ENCODE measurements at regions not wholly inside any gene's neighbourhood (a gene's known extent, or its start where the extent isn't known, plus 50 kb on each side); places are given as distances from the start of the nearest gene placed in this dataset.
"Not testable (repeated sequence)": the region's sequence is repeated elsewhere in the genome, so short reads cannot be mapped to it uniquely, and the experiment has no call there.

GRCh38 chr13:44735806-44736205 is 159.7 kb upstream of the TSC22D1 start:
- H3K27ac ChIP-seq = no peak overlapping the region
- peaks cover 0 to 7% of the 10 kb centered on the region in 2 donors for H3K4me1 ChIP-seq
- intact Hi-C loops (cut with DNase I) = no loop called here
- TF ChIP-seq POLR2A (IDR thresholded peaks at IDR 0.05) (no peak), CTCF (IDR thresholded peaks at IDR 0.05) (no peak)
- H3K9me3 ChIP-seq = no peaks in the 10 kb centered on the region
- no peaks in the 10 kb centered on the region for H3K27me3 ChIP-seq
- 82 to 83% methylated on average over 4 of the region's 4 CpGs for WGBS, 2 donors
- DNase-seq = no peak
- no peaks in the 10 kb centered on the region for H3K36me3 ChIP-seq
- no peak overlapping the region for H3K4me3 ChIP-seq (replicated peaks in 1 of 3)

GRCh38 chr13:44734201-44734707 is 158.1 kb upstream of the TSC22D1 start:
- H3K4me3 ChIP-seq (replicated peaks in 1 of 3) = no peak overlapping the region
- no peaks in the 10 kb centered on the region for H3K27me3 ChIP-seq
- peaks cover 0 to 7% of the 10 kb centered on the region in 2 donors for H3K4me1 ChIP-seq
- peak overlapping the region in 1 of 3 donors; percentile 55 for H3K27ac ChIP-seq
- intact Hi-C loops (cut with DNase I) = no loop called here
- no peaks in the 10 kb centered on the region for H3K36me3 ChIP-seq
- no peaks in the 10 kb centered on the region for H3K9me3 ChIP-seq
- TF ChIP-seq CTCF (IDR thresholded peaks at IDR 0.05) = no peak
- TF ChIP-seq POLR2A (IDR thresholded peaks at IDR 0.05) = no peak
- DNase-seq = peak; percentile 30 to 60
- 57 to 73% methylated on average over 1 of the region's 1 CpG for WGBS, 2 donors

- Histone ChIP-seq H3K4me3 (replicated peaks in 1 of 3) (no peak overlapping the region), H3K27ac (no peak overlapping the region), H3K36me3 (no peaks in the 10 kb centered on the region), H3K9me3 (no peaks in the 10 kb centered on the region), H3K27me3 (no peaks in the 10 kb centered on the region), H3K4me1 (peaks cover 0 to 7% of the 10 kb centered on the region in 2 donors)
- DNase-seq = no peak
- intact Hi-C loops (cut with DNase I) = no loop called here
- TF ChIP-seq CTCF (IDR thresholded peaks at IDR 0.05) = no peak
- 57 to 60% methylated on average over 12 to 13 of the region's 13 CpGs for WGBS, 2 donors
These were observed 156.5 kb upstream of the TSC22D1 start for GRCh38 chr13:44732503-44733098.

- Histone ChIP-seq H3K4me3 (replicated peaks in 1 of 3) (no peak overlapping the region), H3K4me1 (peaks cover 0 to 7% of the 10 kb centered on the region in 2 donors), H3K9me3 (no peaks in the 10 kb centered on the region), H3K36me3 (no peaks in the 10 kb centered on the region), H3K27ac (no peak overlapping the region), H3K27me3 (no peaks in the 10 kb centered on the region)
- intact Hi-C loops (cut with DNase I) = no loop called here
- TF ChIP-seq CTCF (IDR thresholded peaks at IDR 0.05) (no peak), POLR2A (IDR thresholded peaks at IDR 0.05) (no peak)
- whole genome bisulfite sequencing, 2 donors = 0 to 50% methylated on average over 1 of the region's 1 CpG
- peak; percentile 43 to 50 for DNase-seq
These were observed 154.7 kb upstream of the TSC22D1 start for GRCh38 chr13:44730851-44731250.

GRCh38 chr13:44730099-44730498 is 154.0 kb upstream of the TSC22D1 start:
- no peaks in the 10 kb centered on the region for H3K36me3 ChIP-seq
- no peaks in the 10 kb centered on the region for H3K9me3 ChIP-seq
- 87 to 90% methylated on average over 15 of the region's 15 CpGs for WGBS, 2 donors
- intact Hi-C loops (cut with DNase I) = no loop called here
- no peak overlapping the region for H3K4me3 ChIP-seq (replicated peaks in 1 of 3)
- TF ChIP-seq POLR2A (IDR thresholded peaks at IDR 0.05) (no peak), CTCF (IDR thresholded peaks at IDR 0.05) (no peak)
- no peaks in the 10 kb centered on the region for H3K27me3 ChIP-seq
- no peak overlapping the region for H3K27ac ChIP-seq
- H3K4me1 ChIP-seq = peaks cover 0 to 7% of the 10 kb centered on the region in 2 donors
- DNase-seq = no peak

- H3K9me3 ChIP-seq; H3K27ac ChIP-seq; H3K4me3 ChIP-seq (replicated peaks in 1 of 3); H3K4me1 ChIP-seq; intact Hi-C loops (cut with DNase I); H3K36me3 ChIP-seq; DNase-seq; H3K27me3 ChIP-seq: not testable (repeated sequence)
- WGBS, 2 donors = 89 to 92% methylated on average over 7 of the region's 7 CpGs
These were observed 151.5 kb upstream of the TSC22D1 start for GRCh38 chr13:44727591-44727990.

Measured in thyroid gland (tissue), 4 donors.